HEK293 (cell line): ENCODE measurements at regions not wholly inside any gene's neighbourhood (a gene's known extent, or its start where the extent isn't known, plus 50 kb on each side); places are given as distances from the start of the nearest gene placed in this dataset.

ENCODE experiments used
- CTCF ChIA-PET: fragments of 350-600 bp; formaldehyde crosslinking; extraction: SDS; loops from one replicate; lab custom pipeline; 2021; ENCODE audit warnings: antibody characterized with exemption; lab: Yijun Ruan, JAX
- POLR2A ChIA-PET: fragments of 300-600 bp; formaldehyde crosslinking; extraction: SDS; loops from one replicate; lab custom pipeline; 2020; ENCODE audit warnings: antibody characterized with exemption, inconsistent platforms; lab: Yijun Ruan, JAX
- H3K27ac ChIP-seq: fragments of 200-500 bp; sonication (Bioruptor generic); 2 replicates; pipeline ENCODE4 v1.5.1; 2014; ENCODE audit warnings: low read depth, low read length, control low read depth, inconsistent platforms; ENCODE audit errors: extremely low read depth
- H3K36me3 ChIP-seq, 2 experiments: fragments of 200-500 bp in 1 of 2; sonication (Bioruptor generic) in 1 of 2; 1 replicate in 1 of 2; 2 replicates in 1 of 2; pipeline ENCODE4 v1.5.1; 2014 to 2017; ENCODE audit warnings: inconsistent platforms in 2 of 2, low read length in 2 of 2; ENCODE audit not compliant: control insufficient read depth in 2 of 2, insufficient read depth in 1 of 2
- H3K4me1 ChIP-seq: fragments of 200-500 bp; sonication (Bioruptor generic); 2 replicates; pipeline ENCODE4 v1.5.1; 2014; ENCODE audit warnings: mild to moderate bottlenecking, low read length, inconsistent platforms; ENCODE audit not compliant: control insufficient read depth, insufficient read depth
- H3K4me3 ChIP-seq: 2 replicates; pipeline ENCODE4 v1.5.1; 2011; ENCODE audit warnings: low read depth, mild to moderate bottlenecking, control low read depth, low read length, moderate library complexity
- H3K9me3 ChIP-seq: fragments of 200-500 bp; sonication (Bioruptor generic); 2 replicates; pipeline ENCODE4 v1.5.1; 2014; ENCODE audit warnings: low read depth, low read length, inconsistent platforms; ENCODE audit not compliant: control insufficient read depth, insufficient read depth
- HOXC10 ChIP-seq: sonication (generic); formaldehyde crosslinking; IDR thresholded peaks from 2 replicates; pipeline ENCODE4 v1.8.1; 2023; ENCODE audit warnings: mild to moderate bottlenecking, missing genetic modification reagents
- KLF9 ChIP-seq: fragments of 450-650 bp; formaldehyde crosslinking; IDR thresholded peaks from 2 replicates; pipeline ENCODE4 v1.5.1; 2016; ENCODE audit warnings: missing biosample characterization, missing genetic modification characterization, low read depth
- OVOL3 ChIP-seq: fragments of 450-650 bp; formaldehyde crosslinking; IDR thresholded peaks from 2 replicates; pipeline ENCODE4 v1.5.1; 2016; ENCODE audit warnings: missing biosample characterization, missing genetic modification characterization
- PBX3 ChIP-seq: sonication (generic); formaldehyde crosslinking; IDR thresholded peaks from 2 replicates; pipeline ENCODE4 v1.8.1; 2022; ENCODE audit warnings: mild to moderate bottlenecking, moderate library complexity, missing genetic modification reagents
- SALL2 ChIP-seq: fragments of 450-650 bp; formaldehyde crosslinking; IDR thresholded peaks from 2 replicates; pipeline ENCODE4 v1.5.0; 2017; ENCODE audit warnings: missing biosample characterization, mild to moderate bottlenecking, missing genetic modification characterization, borderline replicate concordance
- SCRT2 ChIP-seq: fragments of 450-650 bp; formaldehyde crosslinking; IDR thresholded peaks from 2 replicates; pipeline ENCODE4 v1.5.1; 2016; ENCODE audit warnings: missing biosample characterization, missing genetic modification characterization
- SETDB1 ChIP-seq: IDR thresholded peaks from one replicate; pipeline ENCODE4 v1.6.1; 2017; ENCODE audit warnings: mild to moderate bottlenecking, low read length, moderate library complexity, mixed read lengths; ENCODE audit not compliant: insufficient read length
- SP2 ChIP-seq: fragments of 450-650 bp; formaldehyde crosslinking; IDR thresholded peaks from 2 replicates; pipeline ENCODE4 v1.5.1; 2016; ENCODE audit warnings: missing biosample characterization, missing genetic modification characterization
- YY2 ChIP-seq: fragments of 450-650 bp; formaldehyde crosslinking; IDR thresholded peaks from 2 replicates; pipeline ENCODE4 v1.5.1; 2016; ENCODE audit warnings: missing biosample characterization, missing genetic modification characterization
- ZBTB6 ChIP-seq: fragments of 450-650 bp; formaldehyde crosslinking; IDR thresholded peaks from 2 replicates; pipeline ENCODE4 v1.5.1; 2017; ENCODE audit warnings: missing biosample characterization, missing genetic modification characterization
- ZFP3 ChIP-seq: fragments of 450-650 bp; formaldehyde crosslinking; IDR thresholded peaks from 2 replicates; pipeline ENCODE4 v1.5.1; 2016; ENCODE audit warnings: low read depth, missing biosample characterization, missing genetic modification characterization
- ZFP69B ChIP-seq: fragments of 450-650 bp; formaldehyde crosslinking; IDR thresholded peaks from 2 replicates; pipeline ENCODE4 v1.5.1; 2016; ENCODE audit warnings: missing biosample characterization, missing genetic modification characterization
- ZNF10 ChIP-seq: fragments of 450-650 bp; formaldehyde crosslinking; IDR thresholded peaks from 2 replicates; pipeline ENCODE4 v1.5.1; 2017; ENCODE audit warnings: missing biosample characterization, missing genetic modification characterization
- ZNF133 ChIP-seq: fragments of 450-650 bp; formaldehyde crosslinking; IDR thresholded peaks from 2 replicates; pipeline ENCODE4 v1.5.1; 2016; ENCODE audit warnings: missing biosample characterization, missing genetic modification characterization
- ZNF175 ChIP-seq: fragments of 450-650 bp; formaldehyde crosslinking; IDR thresholded peaks from 2 replicates; pipeline ENCODE4 v1.5.1; 2016; ENCODE audit warnings: missing biosample characterization, missing genetic modification characterization
- ZNF184 ChIP-seq: fragments of 450-650 bp; IDR thresholded peaks from 2 replicates; pipeline ENCODE4 v1.5.1; 2018; ENCODE audit warnings: missing biosample characterization, mild to moderate bottlenecking, missing genetic modification characterization
- ZNF239 ChIP-seq: fragments of 450-650 bp; formaldehyde crosslinking; IDR thresholded peaks from 2 replicates; pipeline ENCODE4 v1.5.1; 2016; ENCODE audit warnings: missing biosample characterization, missing genetic modification characterization
- ZNF274 ChIP-seq, 2 experiments: fragments of 200-500 bp in 1 of 2; fragments of 450-650 bp in 1 of 2; sonication (Bioruptor generic) in 1 of 2; formaldehyde crosslinking in 1 of 2; IDR thresholded peaks; 2 replicates each; pipeline versions ENCODE4 v1.5.1 to v1.6.1; 2014 to 2016; ENCODE audit warnings: borderline replicate concordance in 1 of 2, inconsistent platforms in 1 of 2, low read length in 1 of 2, missing biosample characterization in 1 of 2, missing genetic modification characterization in 1 of 2
- ZNF324 ChIP-seq: fragments of 450-650 bp; formaldehyde crosslinking; IDR thresholded peaks from 2 replicates; pipeline ENCODE4 v1.5.1; 2016; ENCODE audit warnings: missing biosample characterization, missing genetic modification characterization
- ZNF354C ChIP-seq: fragments of 450-650 bp; formaldehyde crosslinking; IDR thresholded peaks from 2 replicates; pipeline ENCODE4 v1.5.1; 2016; ENCODE audit warnings: missing biosample characterization, missing genetic modification characterization, low read depth, borderline replicate concordance
- ZNF366 ChIP-seq: fragments of 450-650 bp; formaldehyde crosslinking; conservative IDR thresholded peaks from 2 replicates; pipeline ENCODE4 v1.5.1; 2016; ENCODE audit warnings: missing biosample characterization, missing genetic modification characterization
- ZNF473 ChIP-seq: fragments of 450-650 bp; formaldehyde crosslinking; IDR thresholded peaks from 2 replicates; pipeline ENCODE4 v1.5.1; 2017; ENCODE audit warnings: missing biosample characterization, missing genetic modification characterization
- ZNF530 ChIP-seq: fragments of 450-650 bp; formaldehyde crosslinking; IDR thresholded peaks from 2 replicates; pipeline ENCODE4 v1.5.1; 2016; ENCODE audit warnings: low read depth, missing biosample characterization, missing genetic modification characterization
- ZNF548 ChIP-seq: fragments of 450-650 bp; formaldehyde crosslinking; IDR thresholded peaks from 2 replicates; pipeline ENCODE4 v1.5.1; 2016; ENCODE audit warnings: missing biosample characterization, missing genetic modification characterization
- ZNF558 ChIP-seq: fragments of 450-650 bp; formaldehyde crosslinking; IDR thresholded peaks from 2 replicates; pipeline ENCODE4 v1.5.1; 2016; ENCODE audit warnings: missing biosample characterization, missing genetic modification characterization
- ZNF596 ChIP-seq: fragments of 450-650 bp; IDR thresholded peaks from 2 replicates; pipeline ENCODE4 v1.5.0; 2018; ENCODE audit warnings: missing biosample characterization, mild to moderate bottlenecking, missing genetic modification characterization, moderate library complexity
- ZNF621 ChIP-seq: fragments of 450-650 bp; formaldehyde crosslinking; IDR thresholded peaks from 2 replicates; pipeline ENCODE4 v1.5.1; 2017; ENCODE audit warnings: missing biosample characterization, missing genetic modification characterization
- ZNF623 ChIP-seq: fragments of 450-650 bp; formaldehyde crosslinking; IDR thresholded peaks from 2 replicates; pipeline ENCODE4 v1.5.1; 2016; ENCODE audit warnings: missing biosample characterization, missing genetic modification characterization
- ZNF645 ChIP-seq: fragments of 450-650 bp; formaldehyde crosslinking; IDR thresholded peaks from 2 replicates; pipeline ENCODE4; 2016; ENCODE audit warnings: missing biosample characterization, missing genetic modification characterization
- ZNF670 ChIP-seq: fragments of 450-650 bp; formaldehyde crosslinking; IDR thresholded peaks from 2 replicates; pipeline ENCODE4 v1.5.1; 2016; ENCODE audit warnings: missing biosample characterization, missing genetic modification characterization, low read depth
- ZNF707 ChIP-seq: fragments of 450-650 bp; formaldehyde crosslinking; IDR thresholded peaks from 2 replicates; pipeline ENCODE4 v1.5.1; 2016; ENCODE audit warnings: missing biosample characterization, missing genetic modification characterization
- ZNF747 ChIP-seq: fragments of 450-650 bp; formaldehyde crosslinking; IDR thresholded peaks from 2 replicates; pipeline ENCODE4 v1.5.1; 2016; ENCODE audit warnings: missing biosample characterization, missing genetic modification characterization
- ZSCAN30 ChIP-seq: fragments of 450-650 bp; IDR thresholded peaks from 2 replicates; pipeline ENCODE4 v1.5.1; 2018; ENCODE audit warnings: missing biosample characterization, mild to moderate bottlenecking, missing genetic modification characterization, moderate library complexity
- ZXDB ChIP-seq: fragments of 450-650 bp; formaldehyde crosslinking; IDR thresholded peaks from 2 replicates; pipeline ENCODE4 v1.5.1; 2016; ENCODE audit warnings: missing biosample characterization, missing genetic modification characterization

- H3K4me1 ChIP-seq: no peaks in the 10 kb centered on the region
- TF ChIP-seq ZNF366 (tag by site-specific recombination): no peak
- no peak for TF ChIP-seq SETDB1
- TF ChIP-seq ZNF175: no peak
- no peak for TF ChIP-seq SCRT2 (tag by site-specific recombination)
- TF ChIP-seq ZNF274 (IDR thresholded peaks at IDR 0.05; ENCODE audit: low read length): no peak
- TF ChIP-seq ZNF274 (tag by site-specific recombination; IDR thresholded peaks at IDR 0.05; ENCODE audit: borderline replicate concordance): no peak
- TF ChIP-seq ZNF548 (tag by site-specific recombination): no peak
- TF ChIP-seq ZNF10: no peak
- no peak for TF ChIP-seq ZNF239 (tag by site-specific recombination)
- no peak for TF ChIP-seq SP2 (tag by site-specific recombination)
- TF ChIP-seq ZNF133 (tag by site-specific recombination): no peak
- TF ChIP-seq ZNF184 (tag by site-specific recombination): no peak
- no peak for TF ChIP-seq ZNF707 (tag by site-specific recombination)
- no peak for TF ChIP-seq ZNF645 (tag by site-specific recombination)
- TF ChIP-seq ZNF473 (tag by site-specific recombination): no peak
- no peak for TF ChIP-seq HOXC10
- TF ChIP-seq OVOL3 (tag by site-specific recombination): no peak
- no peak for TF ChIP-seq PBX3 (CRISPR knock-in tag)
- TF ChIP-seq ZNF596 (tag by site-specific recombination): no peak
- TF ChIP-seq ZNF530 (tag by site-specific recombination): no peak
- no peak overlapping the region for H3K4me3 ChIP-seq
- H3K36me3 ChIP-seq: no peaks in the 10 kb centered on the region
- no peak overlapping the region for H3K27ac ChIP-seq
- POLR2A ChIA-PET: no interaction called here
- H3K9me3 ChIP-seq: no peaks in the 10 kb centered on the region
- CTCF ChIA-PET: interaction anchor here (0.6 kb wide), 1 partner anchor 47 kb away, joined by 3 read pairs; no protein-coding TSS in a partner anchor
These were observed 204.1 kb upstream of the MEF2C start for GRCh38 chr5:89087128-89087527.

GRCh38 chr5:89086390-89087086 is 203.6 kb upstream of the MEF2C start:
- CTCF ChIA-PET: interaction anchor here (0.6 kb wide), 1 partner anchor 47 kb away, joined by 3 read pairs; no protein-coding TSS in a partner anchor
- POLR2A ChIA-PET: no interaction called here
- TF ChIP-seq SALL2 (tag by site-specific recombination): no peak
- TF ChIP-seq ZNF274 (IDR thresholded peaks at IDR 0.05; ENCODE audit: low read length): no peak
- TF ChIP-seq ZNF274 (tag by site-specific recombination; IDR thresholded peaks at IDR 0.05; ENCODE audit: borderline replicate concordance): no peak
- TF ChIP-seq ZNF324: no peak
- no peak for TF ChIP-seq YY2 (tag by site-specific recombination)
- no peak for TF ChIP-seq ZNF670 (tag by site-specific recombination)
- TF ChIP-seq ZNF623 (tag by site-specific recombination): no peak
- TF ChIP-seq ZNF621 (tag by site-specific recombination): no peak
- no peak for TF ChIP-seq ZXDB (tag by site-specific recombination)
- TF ChIP-seq ZNF747 (tag by site-specific recombination): no peak
- TF ChIP-seq ZNF558 (tag by site-specific recombination): no peak
- TF ChIP-seq ZNF354C: no peak
- TF ChIP-seq ZFP69B (tag by site-specific recombination): no peak
- no peak for TF ChIP-seq KLF9
- TF ChIP-seq ZSCAN30 (tag by site-specific recombination): no peak
- no peak for TF ChIP-seq ZFP3
- TF ChIP-seq ZBTB6 (tag by site-specific recombination): no peak
- no peaks in the 10 kb centered on the region for H3K9me3 ChIP-seq
- H3K27ac ChIP-seq: no peak overlapping the region
- H3K36me3 ChIP-seq: no peaks in the 10 kb centered on the region
- no peaks in the 10 kb centered on the region for H3K4me1 ChIP-seq
- H3K4me3 ChIP-seq: no peak overlapping the region
